ENCODE measurements at regions not wholly inside any gene's neighbourhood (a gene's known extent, or its start where the extent isn't known, plus 50 kb on each side); places are given as distances from the start of the nearest gene placed in this dataset.

DNA sequence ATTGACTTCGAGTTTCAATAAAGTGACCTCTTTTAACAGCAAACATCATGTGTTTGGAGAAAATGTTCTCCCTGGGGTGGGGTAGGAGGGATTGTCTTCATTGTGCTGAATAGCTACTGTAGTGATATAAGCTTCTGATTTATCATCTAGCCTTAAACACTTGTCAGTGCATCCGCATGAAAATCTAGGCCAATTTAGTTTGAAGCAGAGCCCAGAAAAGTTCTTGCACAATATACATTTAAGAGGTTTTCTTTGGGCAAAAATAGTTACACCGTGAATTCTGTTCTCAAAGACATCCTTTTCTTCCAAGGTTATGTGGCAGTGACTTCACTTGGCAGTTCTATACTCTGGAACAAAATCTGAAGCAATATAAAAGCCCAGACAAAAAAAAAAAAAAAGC lies 136.0 kb upstream of the IFNG-AS1 start:
- Mint-ChIP-seq H3K9me3 (peaks cover 1% of the 10 kb centered on the region), H3K27ac (no peak overlapping the region), H3K27me3 (no peaks in the 10 kb centered on the region), H3K36me3 (no peaks in the 10 kb centered on the region), H3K4me3 (no peak overlapping the region), H3K4me1 (no peaks in the 10 kb centered on the region)
- ATAC-seq (ENCODE audit: low read depth) (no peak), DNase-seq (no peak)
- POLR2A ChIA-PET = no interaction called here

DNA sequence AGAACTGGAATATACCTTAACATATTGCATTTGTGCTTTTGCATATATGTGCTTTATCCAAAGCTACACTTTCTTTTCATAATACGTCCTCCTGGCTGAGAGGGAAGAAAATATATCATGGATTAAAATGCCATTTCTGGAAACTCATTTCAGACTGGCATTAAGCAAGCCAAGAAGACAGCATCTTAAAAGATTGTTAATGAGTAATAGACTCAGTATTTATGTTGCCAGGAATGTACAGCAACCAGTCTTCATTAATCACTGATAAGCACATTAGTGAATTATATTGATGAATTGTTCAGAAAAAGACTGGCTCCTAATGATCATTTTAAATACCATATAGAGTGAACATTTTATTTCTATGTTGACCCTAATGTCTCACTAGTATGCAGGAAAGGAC lies 134.9 kb upstream of the IFNG-AS1 start:
- no peaks in the 10 kb centered on the region for H3K4me1 Mint-ChIP-seq
- no peak for ATAC-seq (ENCODE audit: low read depth)
- no peaks in the 10 kb centered on the region for H3K27me3 Mint-ChIP-seq
- no peak overlapping the region for H3K4me3 Mint-ChIP-seq
- POLR2A ChIA-PET = no interaction called here
- H3K9me3 Mint-ChIP-seq = peaks cover 1% of the 10 kb centered on the region
- no peak for DNase-seq
- H3K36me3 Mint-ChIP-seq = no peaks in the 10 kb centered on the region
- no peak overlapping the region for H3K27ac Mint-ChIP-seq

DNA sequence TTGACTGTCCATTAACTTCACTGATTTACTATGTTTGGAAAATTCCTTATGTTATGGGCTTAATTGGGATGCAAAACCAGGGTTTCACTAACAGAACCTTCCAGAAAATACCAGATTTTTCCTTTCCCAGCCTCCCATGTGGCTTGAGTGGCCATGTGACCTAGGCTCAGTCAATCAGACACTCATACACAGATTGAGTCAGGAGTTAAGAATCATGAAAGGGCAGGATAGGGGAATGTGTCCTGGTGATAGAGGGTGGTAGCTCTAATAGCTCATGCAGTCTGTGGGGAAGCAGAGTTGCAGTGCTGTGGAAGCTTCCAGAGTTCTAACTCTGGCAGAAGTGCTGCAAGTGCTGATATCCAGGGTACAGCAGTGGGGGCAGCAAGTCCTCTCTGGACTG lies 134.1 kb upstream of the IFNG-AS1 start:
- no peak overlapping the region for H3K27ac Mint-ChIP-seq
- POLR2A ChIA-PET = no interaction called here
- no peaks in the 10 kb centered on the region for H3K36me3 Mint-ChIP-seq
- ATAC-seq (ENCODE audit: low read depth) = no peak
- H3K9me3 Mint-ChIP-seq = peaks cover 1% of the 10 kb centered on the region
- DNase-seq = no peak
- no peaks in the 10 kb centered on the region for H3K27me3 Mint-ChIP-seq
- no peaks in the 10 kb centered on the region for H3K4me1 Mint-ChIP-seq
- H3K4me3 Mint-ChIP-seq = no peak overlapping the region

DNA sequence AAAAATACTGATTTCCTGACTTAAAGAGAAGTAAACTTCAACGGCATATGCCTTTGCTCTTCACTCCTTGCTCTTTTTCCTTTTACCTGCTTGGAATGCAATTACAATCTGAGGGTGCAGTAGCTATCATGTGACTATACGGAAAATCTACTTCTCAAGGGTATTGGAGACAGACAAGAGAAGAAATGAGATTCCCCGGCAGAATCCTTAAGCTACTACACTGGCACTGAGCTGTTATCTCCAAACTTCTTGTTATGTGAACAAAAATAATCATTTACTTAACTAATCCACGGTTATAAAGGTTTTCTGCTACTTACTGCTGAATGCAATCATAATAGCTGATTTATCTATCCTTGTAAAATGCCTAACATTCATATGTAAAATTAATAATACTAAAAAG lies 118.0 kb upstream of the IFNG-AS1 start:
- peaks cover 4% of the 10 kb centered on the region for H3K27me3 Mint-ChIP-seq
- ATAC-seq (ENCODE audit: low read depth) = no peak
- no peak overlapping the region for H3K4me3 Mint-ChIP-seq
- peaks cover 15% of the 10 kb centered on the region for H3K9me3 Mint-ChIP-seq
- no peak for DNase-seq
- peaks cover 5% of the 10 kb centered on the region for H3K36me3 Mint-ChIP-seq
- POLR2A ChIA-PET = no interaction called here
- H3K4me1 Mint-ChIP-seq = no peaks in the 10 kb centered on the region
- no peak overlapping the region for H3K27ac Mint-ChIP-seq

DNA sequence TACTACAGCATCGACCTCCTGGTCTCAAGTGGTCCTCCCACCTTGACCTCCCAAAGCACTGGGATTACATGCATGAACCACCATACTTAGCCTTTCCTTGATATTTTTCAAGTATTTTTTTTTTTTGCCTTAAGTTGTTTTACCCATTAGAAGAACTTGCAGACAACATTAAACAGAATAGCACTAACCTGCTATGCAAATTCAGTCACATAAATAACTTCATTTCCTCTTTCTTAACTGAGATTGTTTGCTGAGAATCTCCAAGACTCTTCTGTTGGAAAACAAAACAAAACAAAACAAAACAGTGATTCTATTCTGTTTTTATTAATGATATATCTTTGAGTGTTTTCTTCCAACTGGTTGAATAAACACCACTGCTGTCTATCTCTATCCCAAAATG lies 115.9 kb upstream of the IFNG-AS1 start:
- DNase-seq (no peak), ATAC-seq (ENCODE audit: low read depth) (no peak)
- Mint-ChIP-seq H3K27me3 (no peaks in the 10 kb centered on the region), H3K4me1 (no peaks in the 10 kb centered on the region), H3K9me3 (peaks cover 8% of the 10 kb centered on the region), H3K36me3 (peaks cover 2% of the 10 kb centered on the region), H3K27ac (no peak overlapping the region), H3K4me3 (no peak overlapping the region)
- POLR2A ChIA-PET = no interaction called here

DNA sequence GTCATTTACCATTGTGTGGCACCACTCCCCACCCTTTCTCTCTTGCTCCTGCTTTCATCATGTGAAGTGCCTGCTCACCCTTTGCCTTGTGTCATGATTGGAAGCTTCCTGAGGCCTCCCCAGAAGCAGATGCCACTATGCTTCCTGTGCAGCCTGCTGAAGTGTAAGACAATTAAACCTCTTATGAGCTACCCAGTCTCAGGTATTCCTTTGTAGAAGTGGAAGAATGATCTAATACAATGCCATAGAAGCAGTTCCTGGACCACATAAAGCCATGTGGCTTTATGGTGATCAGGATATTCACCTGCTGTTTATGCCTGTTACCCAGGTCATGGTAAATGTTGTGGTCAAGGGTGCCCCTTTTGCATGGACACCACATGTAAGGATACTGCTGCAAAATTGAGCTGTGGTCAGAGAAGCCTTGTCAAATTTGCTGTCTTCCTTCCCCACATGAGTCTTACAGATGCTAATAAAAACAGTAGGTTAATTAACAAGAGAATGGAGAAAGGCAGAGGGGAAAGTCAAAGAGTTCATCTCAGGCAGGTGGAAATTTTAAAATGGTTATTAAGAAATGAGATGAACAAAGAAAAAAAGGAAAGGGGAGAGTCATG lies 112.8 kb upstream of the IFNG-AS1 start:
- H3K4me3 Mint-ChIP-seq = no peak overlapping the region
- no peak overlapping the region for H3K27ac Mint-ChIP-seq
- POLR2A ChIA-PET = no interaction called here
- H3K27me3 Mint-ChIP-seq = no peaks in the 10 kb centered on the region
- H3K9me3 Mint-ChIP-seq = peaks cover 6% of the 10 kb centered on the region
- no peaks in the 10 kb centered on the region for H3K36me3 Mint-ChIP-seq
- DNase-seq = no peak
- no peak for ATAC-seq (ENCODE audit: low read depth)
- H3K4me1 Mint-ChIP-seq = no peaks in the 10 kb centered on the region

DNA sequence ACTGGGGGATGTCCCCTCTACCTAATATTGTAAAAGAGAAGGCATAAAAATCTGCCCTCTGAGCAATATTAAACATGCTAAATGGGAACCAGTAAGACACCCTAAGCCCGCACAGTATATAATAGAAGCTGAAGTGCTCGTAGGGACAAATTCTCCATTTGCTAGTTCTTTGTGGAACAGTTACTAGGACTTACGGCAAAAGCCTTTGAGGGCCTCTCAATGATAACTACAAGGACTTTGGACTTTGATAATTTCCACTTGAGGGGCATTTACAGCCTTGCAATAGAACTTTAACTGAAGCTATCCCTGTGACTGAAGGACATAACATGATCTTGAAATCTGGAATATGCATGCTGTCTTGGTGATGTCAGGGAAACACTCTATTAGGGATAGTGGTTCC lies 111.5 kb upstream of the IFNG-AS1 start:
- no peaks in the 10 kb centered on the region for H3K27me3 Mint-ChIP-seq
- H3K4me1 Mint-ChIP-seq = no peaks in the 10 kb centered on the region
- ATAC-seq (ENCODE audit: low read depth) (no peak), DNase-seq (no peak)
- no peaks in the 10 kb centered on the region for H3K36me3 Mint-ChIP-seq
- POLR2A ChIA-PET = no interaction called here
- H3K27ac Mint-ChIP-seq = no peak overlapping the region
- H3K4me3 Mint-ChIP-seq = no peak overlapping the region
- H3K9me3 Mint-ChIP-seq = peaks cover 6% of the 10 kb centered on the region

DNA sequence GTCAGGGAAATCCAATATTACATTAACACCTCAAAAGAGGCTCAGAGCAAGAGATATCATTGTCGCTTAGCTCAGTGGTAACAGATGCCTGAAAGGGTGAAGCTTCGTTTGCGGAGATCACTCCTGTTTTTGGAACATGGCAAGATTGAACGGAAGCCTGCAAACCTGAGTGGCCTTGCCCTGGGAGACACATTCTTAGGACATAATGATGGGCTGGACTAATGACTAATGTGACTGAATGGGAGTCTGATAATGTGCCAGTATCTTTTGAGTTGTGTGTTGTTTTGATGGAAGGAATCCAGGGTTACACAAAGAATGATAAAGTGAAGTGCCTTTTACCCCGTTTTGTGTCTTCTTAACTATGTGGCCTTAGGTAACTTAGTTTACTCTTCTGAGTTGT lies 109.3 kb upstream of the IFNG-AS1 start:
- H3K4me1 Mint-ChIP-seq = no peaks in the 10 kb centered on the region
- no peaks in the 10 kb centered on the region for H3K27me3 Mint-ChIP-seq
- POLR2A ChIA-PET = no interaction called here

GRCh38 chr12:67881565-67881964 lies 107.7 kb upstream of the IFNG-AS1 start:
- H3K9me3 Mint-ChIP-seq = no peaks in the 10 kb centered on the region
- no peak overlapping the region for H3K4me3 Mint-ChIP-seq
- DNase-seq = no peak
- H3K4me1 Mint-ChIP-seq = no peaks in the 10 kb centered on the region
- H3K27me3 Mint-ChIP-seq = no peaks in the 10 kb centered on the region
- no peaks in the 10 kb centered on the region for H3K36me3 Mint-ChIP-seq
- POLR2A ChIA-PET = no interaction called here
- ATAC-seq (ENCODE audit: low read depth) = no peak
- no peak overlapping the region for H3K27ac Mint-ChIP-seq

More for the DNA sequence above, 109.3 kb upstream of the IFNG-AS1 start:
- DNase-seq (no peak), ATAC-seq (ENCODE audit: low read depth) (no peak)
- Mint-ChIP-seq H3K9me3 (peaks cover 3% of the 10 kb centered on the region), H3K27ac (no peak overlapping the region), H3K4me3 (no peak overlapping the region), H3K36me3 (no peaks in the 10 kb centered on the region)

DNA sequence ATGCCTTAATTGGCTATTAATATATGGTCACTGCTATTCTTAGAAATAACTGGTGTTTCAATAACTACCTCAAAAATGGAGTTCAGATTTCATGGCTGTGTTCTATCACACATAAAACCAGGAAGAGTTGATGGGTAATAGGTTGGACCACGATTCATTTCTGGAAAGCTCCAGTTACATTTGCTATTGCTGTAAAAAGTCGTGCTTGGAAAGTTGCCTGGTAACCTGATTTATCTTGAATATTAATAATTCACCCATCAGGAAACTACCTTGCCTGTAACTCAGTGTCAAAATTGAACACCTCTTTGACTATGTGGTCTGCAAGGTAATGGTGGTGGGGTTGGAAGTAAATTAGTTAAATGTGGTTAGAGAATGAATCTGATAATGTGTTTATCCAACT lies 104.7 kb upstream of the IFNG-AS1 start:
- ATAC-seq (ENCODE audit: low read depth) = no peak
- Mint-ChIP-seq H3K36me3 (no peaks in the 10 kb centered on the region), H3K27ac (no peak overlapping the region), H3K27me3 (no peaks in the 10 kb centered on the region), H3K4me3 (no peak overlapping the region), H3K9me3 (no peaks in the 10 kb centered on the region), H3K4me1 (no peaks in the 10 kb centered on the region)
- DNase-seq = no peak
- POLR2A ChIA-PET = no interaction called here

- ATAC-seq (ENCODE audit: low read depth) (no peak), DNase-seq (no peak)
- H3K27ac Mint-ChIP-seq = no peak overlapping the region
- H3K9me3 Mint-ChIP-seq = no peaks in the 10 kb centered on the region
- H3K27me3 Mint-ChIP-seq = no peaks in the 10 kb centered on the region
- POLR2A ChIA-PET = no interaction called here
- H3K4me1 Mint-ChIP-seq = peaks cover under 1% of the 10 kb centered on the region
- H3K4me3 Mint-ChIP-seq = no peak overlapping the region
- H3K36me3 Mint-ChIP-seq = no peaks in the 10 kb centered on the region
Measured at GRCh38 chr12:67885375-67886169, 103.7 kb upstream of the IFNG-AS1 start.

- no peak for DNase-seq
- Mint-ChIP-seq H3K4me3 (no peak overlapping the region), H3K36me3 (no peaks in the 10 kb centered on the region), H3K4me1 (peaks cover 13% of the 10 kb centered on the region), H3K9me3 (no peaks in the 10 kb centered on the region), H3K27me3 (no peaks in the 10 kb centered on the region), H3K27ac (no peak overlapping the region)
- ATAC-seq (ENCODE audit: low read depth) = no peak
- POLR2A ChIA-PET = no interaction called here
Measured at GRCh38 chr12:67887065-67887464, 102.2 kb upstream of the IFNG-AS1 start.

GRCh38 chr12:67889931-67890330 lies 99.3 kb upstream of the IFNG-AS1 start:
- Mint-ChIP-seq H3K9me3 (no peaks in the 10 kb centered on the region), H3K27me3 (no peaks in the 10 kb centered on the region), H3K36me3 (no peaks in the 10 kb centered on the region), H3K4me1 (peaks cover 13% of the 10 kb centered on the region), H3K27ac (no peak overlapping the region), H3K4me3 (no peak overlapping the region)
- POLR2A ChIA-PET = no interaction called here
- ATAC-seq (ENCODE audit: low read depth) = no peak
- no peak for DNase-seq

DNA sequence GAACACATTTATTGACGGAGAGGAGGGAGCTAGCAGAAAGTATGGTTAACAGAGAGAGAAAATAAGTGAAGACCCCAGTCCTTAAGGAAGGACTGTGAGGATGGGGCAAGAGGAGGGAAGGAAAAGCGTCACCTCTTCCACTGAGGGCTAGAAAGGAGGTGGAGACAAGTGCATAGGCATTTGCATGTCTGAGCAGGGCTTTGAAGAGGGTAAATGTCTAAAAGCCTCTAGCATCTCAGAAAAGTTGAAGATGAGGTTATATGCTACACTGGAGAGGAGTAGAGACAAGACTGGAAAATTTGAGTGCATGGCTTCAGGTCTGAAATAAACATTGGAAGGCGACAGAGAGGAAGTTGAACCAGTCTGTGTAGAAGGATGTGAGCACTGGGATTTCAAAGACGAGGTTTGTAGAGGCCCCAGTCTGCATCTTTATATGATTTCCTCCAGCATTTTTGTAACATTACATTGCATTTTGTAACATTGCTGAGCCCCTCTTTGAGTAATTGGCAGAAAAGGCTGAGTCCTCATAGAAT lies 98.5 kb upstream of the IFNG-AS1 start:
- peaks cover 13% of the 10 kb centered on the region for H3K4me1 Mint-ChIP-seq
- no peaks in the 10 kb centered on the region for H3K27me3 Mint-ChIP-seq

More for the DNA sequence above, 98.5 kb upstream of the IFNG-AS1 start:
- no peak for ATAC-seq (ENCODE audit: low read depth)
- no peaks in the 10 kb centered on the region for H3K36me3 Mint-ChIP-seq
- H3K4me3 Mint-ChIP-seq = no peak overlapping the region
- DNase-seq = no peak
- POLR2A ChIA-PET = no interaction called here
- H3K9me3 Mint-ChIP-seq = no peaks in the 10 kb centered on the region
- H3K27ac Mint-ChIP-seq = no peak overlapping the region

Measured in activated naive CD8-positive, alpha-beta T cell treated with anti-CD3 and anti-CD28 coated beads, Interleukin-2, amount 10 ng/mL, durations not matched to agents 7 days and 5 days (primary cell).